ENCODE measurements at regions not wholly inside any gene's neighbourhood (a gene's known extent, or its start where the extent isn't known, plus 50 kb on each side); places are given as distances from the start of the nearest gene placed in this dataset.

DNA sequence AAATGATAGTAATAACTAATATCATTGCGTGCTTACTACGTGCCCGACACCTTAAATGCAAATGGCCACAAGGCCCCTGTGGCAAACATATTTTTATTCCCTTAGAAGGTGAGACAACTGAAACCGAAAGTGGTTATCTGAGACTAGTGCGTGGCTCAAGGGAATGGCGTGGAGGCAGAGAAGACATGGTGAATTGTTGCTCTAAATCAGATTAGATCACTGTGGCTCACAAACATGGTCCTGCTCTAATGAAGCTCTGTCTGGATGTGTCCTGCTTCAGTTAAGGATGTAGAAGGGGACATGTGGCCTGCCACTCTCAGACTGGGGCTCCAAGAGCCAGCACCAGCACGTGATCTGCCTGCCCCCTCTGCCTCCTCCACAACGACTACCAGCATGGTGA, 124.2 kb upstream of the GMDS start:
- DNase-seq (ENCODE audit: low read depth, low spot score) (no peak), ATAC-seq (no peak)
- in situ Hi-C loops (cut with HindIII; ENCODE audit: low pct_unique_long_range_greater_than_20kb, low sequenced_read_pairs) (no loop called here), intact Hi-C loops (cut with micrococcal nuclease; ENCODE audit: unreplicated experiment) (no loop called here)
- H3K36me3 ChIP-seq (ENCODE audit: control insufficient read depth, insufficient read depth, low read length): no peaks in the 10 kb centered on the region
- TF ChIP-seq, protein P1, sequence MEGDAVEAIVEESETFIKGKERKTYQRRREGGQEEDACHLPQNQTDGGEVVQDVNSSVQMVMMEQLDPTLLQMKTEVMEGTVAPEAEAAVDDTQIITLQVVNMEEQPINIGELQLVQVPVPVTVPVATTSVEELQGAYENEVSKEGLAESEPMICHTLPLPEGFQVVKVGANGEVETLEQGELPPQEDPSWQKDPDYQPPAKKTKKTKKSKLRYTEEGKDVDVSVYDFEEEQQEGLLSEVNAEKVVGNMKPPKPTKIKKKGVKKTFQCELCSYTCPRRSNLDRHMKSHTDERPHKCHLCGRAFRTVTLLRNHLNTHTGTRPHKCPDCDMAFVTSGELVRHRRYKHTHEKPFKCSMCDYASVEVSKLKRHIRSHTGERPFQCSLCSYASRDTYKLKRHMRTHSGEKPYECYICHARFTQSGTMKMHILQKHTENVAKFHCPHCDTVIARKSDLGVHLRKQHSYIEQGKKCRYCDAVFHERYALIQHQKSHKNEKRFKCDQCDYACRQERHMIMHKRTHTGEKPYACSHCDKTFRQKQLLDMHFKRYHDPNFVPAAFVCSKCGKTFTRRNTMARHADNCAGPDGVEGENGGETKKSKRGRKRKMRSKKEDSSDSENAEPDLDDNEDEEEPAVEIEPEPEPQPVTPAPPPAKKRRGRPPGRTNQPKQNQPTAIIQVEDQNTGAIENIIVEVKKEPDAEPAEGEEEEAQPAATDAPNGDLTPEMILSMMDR (IDR thresholded peaks at IDR 0.05): no peak
- no peak for TF ChIP-seq SIN3A (IDR thresholded peaks at IDR 0.05; ENCODE audit: borderline replicate concordance, insufficient read depth, low read depth, low read length)
- TF ChIP-seq, protein P2, sequence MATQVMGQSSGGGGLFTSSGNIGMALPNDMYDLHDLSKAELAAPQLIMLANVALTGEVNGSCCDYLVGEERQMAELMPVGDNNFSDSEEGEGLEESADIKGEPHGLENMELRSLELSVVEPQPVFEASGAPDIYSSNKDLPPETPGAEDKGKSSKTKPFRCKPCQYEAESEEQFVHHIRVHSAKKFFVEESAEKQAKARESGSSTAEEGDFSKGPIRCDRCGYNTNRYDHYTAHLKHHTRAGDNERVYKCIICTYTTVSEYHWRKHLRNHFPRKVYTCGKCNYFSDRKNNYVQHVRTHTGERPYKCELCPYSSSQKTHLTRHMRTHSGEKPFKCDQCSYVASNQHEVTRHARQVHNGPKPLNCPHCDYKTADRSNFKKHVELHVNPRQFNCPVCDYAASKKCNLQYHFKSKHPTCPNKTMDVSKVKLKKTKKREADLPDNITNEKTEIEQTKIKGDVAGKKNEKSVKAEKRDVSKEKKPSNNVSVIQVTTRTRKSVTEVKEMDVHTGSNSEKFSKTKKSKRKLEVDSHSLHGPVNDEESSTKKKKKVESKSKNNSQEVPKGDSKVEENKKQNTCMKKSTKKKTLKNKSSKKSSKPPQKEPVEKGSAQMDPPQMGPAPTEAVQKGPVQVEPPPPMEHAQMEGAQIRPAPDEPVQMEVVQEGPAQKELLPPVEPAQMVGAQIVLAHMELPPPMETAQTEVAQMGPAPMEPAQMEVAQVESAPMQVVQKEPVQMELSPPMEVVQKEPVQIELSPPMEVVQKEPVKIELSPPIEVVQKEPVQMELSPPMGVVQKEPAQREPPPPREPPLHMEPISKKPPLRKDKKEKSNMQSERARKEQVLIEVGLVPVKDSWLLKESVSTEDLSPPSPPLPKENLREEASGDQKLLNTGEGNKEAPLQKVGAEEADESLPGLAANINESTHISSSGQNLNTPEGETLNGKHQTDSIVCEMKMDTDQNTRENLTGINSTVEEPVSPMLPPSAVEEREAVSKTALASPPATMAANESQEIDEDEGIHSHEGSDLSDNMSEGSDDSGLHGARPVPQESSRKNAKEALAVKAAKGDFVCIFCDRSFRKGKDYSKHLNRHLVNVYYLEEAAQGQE (IDR thresholded peaks at IDR 0.05; ENCODE audit: insufficient read depth in 1 of 2, low read depth in 2 of 2, low read length in 1 of 2): no peak
- TF ChIP-seq TCF7L2 (IDR thresholded peaks at IDR 0.05; ENCODE audit: low read depth, low read length): no peak
- ChIA-PET CTCF (no interaction called here), POLR2A (no interaction called here)
- no peaks in the 10 kb centered on the region for H3K9me3 ChIP-seq (ENCODE audit: control insufficient read depth, insufficient read depth, low read depth, low read length)
- BruUV-seq (replicated peaks): no TSS peak
- no peaks in the 10 kb centered on the region for H3K4me1 ChIP-seq (ENCODE audit: control insufficient read depth, insufficient read depth, low read length)
- H3K27me3 ChIP-seq (ENCODE audit: control insufficient read depth, insufficient read depth, low read length): no peaks in the 10 kb centered on the region
- H3K4me3 ChIP-seq (ENCODE audit: low read depth in 2 of 2, low read length in 2 of 2): no peak overlapping the region
- H3K27ac ChIP-seq (ENCODE audit: low read length): no peak overlapping the region

DNA sequence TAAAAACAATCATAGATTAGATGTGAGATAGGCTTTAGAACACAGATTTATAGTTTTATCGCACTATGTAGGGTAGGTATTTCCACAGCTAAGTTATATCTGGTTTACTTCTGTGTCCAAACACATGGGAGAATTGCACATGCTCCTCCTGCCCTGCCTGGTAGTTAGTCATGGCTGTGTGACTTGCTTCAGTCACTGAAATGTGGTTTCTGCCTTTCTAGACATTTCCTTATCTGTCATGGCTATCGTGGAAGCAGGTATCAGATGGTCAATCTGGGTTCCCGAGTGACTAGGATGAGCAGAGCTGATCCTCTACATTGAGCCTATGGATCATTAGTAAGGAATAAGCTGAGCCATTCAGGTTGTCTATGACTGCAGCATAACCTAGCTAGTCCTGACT, 117.8 kb upstream of the GMDS start:
- no TSS peak for BruUV-seq (replicated peaks)
- in situ Hi-C loops (cut with HindIII; ENCODE audit: low pct_unique_long_range_greater_than_20kb, low sequenced_read_pairs): no loop called here
- POLR2A ChIA-PET: no interaction called here

More for the DNA sequence above, 117.8 kb upstream of the GMDS start:
- no peaks in the 10 kb centered on the region for H3K9me3 ChIP-seq (ENCODE audit: control insufficient read depth, insufficient read depth, low read depth, low read length)
- ATAC-seq: no peak
- no peaks in the 10 kb centered on the region for H3K27me3 ChIP-seq (ENCODE audit: control insufficient read depth, insufficient read depth, low read length)
- no peaks in the 10 kb centered on the region for H3K4me1 ChIP-seq (ENCODE audit: control insufficient read depth, insufficient read depth, low read length)
- no peak overlapping the region for H3K27ac ChIP-seq (ENCODE audit: low read length)
- CTCF ChIA-PET: no interaction called here
- H3K4me3 ChIP-seq (ENCODE audit: low read depth in 2 of 2, low read length in 2 of 2): no peak overlapping the region
- intact Hi-C loops (cut with micrococcal nuclease; ENCODE audit: unreplicated experiment): no loop called here
- no peak for TF ChIP-seq SIN3A (IDR thresholded peaks at IDR 0.05; ENCODE audit: borderline replicate concordance, insufficient read depth, low read depth, low read length)
- TF ChIP-seq POLR2AphosphoS5 (IDR thresholded peaks at IDR 0.05; ENCODE audit: low read depth, low read length): no peak
- no peak for TF ChIP-seq TCF7L2 (IDR thresholded peaks at IDR 0.05; ENCODE audit: low read depth, low read length)
- TF ChIP-seq, protein P2 (IDR thresholded peaks at IDR 0.05; ENCODE audit: insufficient read depth in 1 of 2, low read depth in 2 of 2, low read length in 1 of 2): no peak
- TF ChIP-seq, protein P1 (IDR thresholded peaks at IDR 0.05): no peak
- H3K36me3 ChIP-seq (ENCODE audit: control insufficient read depth, insufficient read depth, low read length): no peaks in the 10 kb centered on the region
- DNase-seq (ENCODE audit: low read depth, low spot score): no peak

Data from Panc1 (cell line).